ENCODE measurements at regions not wholly inside any gene's neighbourhood (a gene's known extent, or its start where the extent isn't known, plus 50 kb on each side); places are given as distances from the start of the nearest gene placed in this dataset.

DNA sequence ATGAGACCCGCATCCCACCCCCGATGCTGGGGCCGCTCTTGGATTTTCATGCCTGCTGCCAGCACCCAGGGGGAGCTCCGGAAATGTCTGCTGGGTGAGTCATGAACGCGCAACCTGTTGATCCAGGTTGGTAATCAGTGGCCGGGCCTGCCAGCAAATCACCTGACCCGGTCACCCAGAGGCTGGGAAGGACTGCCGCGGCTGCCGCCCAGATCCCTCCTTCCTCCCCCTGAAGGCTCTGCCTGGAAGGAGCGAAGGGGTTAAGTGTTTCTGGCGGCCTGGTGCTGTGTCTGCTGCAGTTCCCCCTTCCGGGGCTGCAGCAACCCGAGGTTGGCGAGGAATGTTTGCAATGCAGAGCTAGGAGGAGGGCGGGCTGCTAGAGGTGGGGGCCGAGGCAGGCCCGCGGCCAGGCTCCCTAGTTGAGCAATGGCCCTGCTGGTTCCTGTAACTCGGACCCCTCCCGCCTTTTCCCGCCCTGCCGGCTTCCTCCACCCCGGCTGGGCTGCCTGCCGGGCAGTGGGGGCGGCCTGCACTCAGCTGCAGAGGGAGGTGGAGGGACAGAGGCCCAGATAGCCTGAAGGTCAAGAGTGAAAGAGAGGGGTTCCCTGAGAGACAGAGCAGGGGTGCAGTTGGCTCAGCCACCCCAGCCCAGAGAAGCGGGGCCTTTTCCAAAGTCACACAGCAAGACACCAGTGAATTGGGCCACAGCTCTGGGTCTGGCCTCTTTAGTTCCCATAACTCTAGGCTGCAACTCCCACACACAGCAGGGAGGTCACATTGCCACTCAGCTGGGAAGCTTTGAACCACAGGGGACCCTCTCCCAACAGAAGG, 156.3 kb upstream of the IER5L start:
- BruUV-seq (replicated peaks): TSS peak; percentile 67
- H3K4me1 ChIP-seq (ENCODE audit: insufficient read depth, low read length): peaks cover 18% of the 10 kb centered on the region
- intact Hi-C loops (cut with micrococcal nuclease): loop anchor here (10.0 kb wide), 1 partner anchor 160 kb away; the partner anchor contains the start of gene IER5L

GRCh38 chr9:129333617-129334104, 155.6 kb upstream of the IER5L start:
- H4K20me1 ChIP-seq (ENCODE audit: low read length): no peaks in the 10 kb centered on the region
- no peaks in the 10 kb centered on the region for H3K9me2 ChIP-seq (replicated peaks; ENCODE audit: low read length)
- ChIA-PET CTCF (no interaction called here), POLR2A (ENCODE audit: unreplicated experiment) (interaction anchor here (0.6 to 0.7 kb wide), 2 partner anchors 57 to 275 kb away, joined by 3 to 4 read pairs; no protein-coding TSS in a partner anchor)
- intact Hi-C loops (cut with micrococcal nuclease): loop anchor here (10.0 kb wide), 1 partner anchor 159 kb away; the partner anchor contains the start of gene IER5L
- BruUV-seq (replicated peaks): no TSS peak
- TF ChIP-seq EZH2phosphoT487 (IDR thresholded peaks at IDR 0.05; ENCODE audit: borderline replicate concordance, low read length) (no peak), EZH2 (IDR thresholded peaks at IDR 0.05; ENCODE audit: low read length, unreplicated experiment) (no peak), CTCF (conservative IDR thresholded peaks at IDR 0.05; ENCODE audit: low read depth, low read length) (no peak)
- ATAC-seq (peak; percentile 49), DNase-seq (peak; percentile 70)
- peak overlapping the region; percentile 78 for H3K9ac ChIP-seq (ENCODE audit: low read length)
- H3F3A ChIP-seq (ENCODE audit: low read length, unreplicated experiment): no peaks in the 10 kb centered on the region
- H3K4me2 ChIP-seq (ENCODE audit: low read length): peak overlapping the region; percentile 83
- peak overlapping the region; percentile 42; the same call in 1 of the 2 replicates for H3K4me3 ChIP-seq (ENCODE audit: low read length)
- H3K4me1 ChIP-seq (ENCODE audit: insufficient read depth, low read length): peaks cover 18% of the 10 kb centered on the region
- no peaks in the 10 kb centered on the region for H3K36me3 ChIP-seq (ENCODE audit: low read depth, low read length)
- H2AFZ ChIP-seq (ENCODE audit: low read length): peak overlapping the region; percentile 61
- H3K79me2 ChIP-seq (ENCODE audit: low read length): no peaks in the 10 kb centered on the region
- H3K27ac ChIP-seq (ENCODE audit: low read length): peak overlapping the region; percentile 94
- no peaks in the 10 kb centered on the region for H3K27me3 ChIP-seq (ENCODE audit: low read length)
- H3K9me3 ChIP-seq (ENCODE audit: low read length): no peaks in the 10 kb centered on the region

More for the DNA sequence above, 156.3 kb upstream of the IER5L start:
- peak; percentile 94 for DNase-seq
- no peaks in the 10 kb centered on the region for H3K27me3 ChIP-seq (ENCODE audit: low read length)
- no peaks in the 10 kb centered on the region for H3K9me2 ChIP-seq (replicated peaks; ENCODE audit: low read length)
- H3K4me2 ChIP-seq (ENCODE audit: low read length): peak overlapping the region; percentile 83
- ATAC-seq: peak; percentile 86
- H3K9ac ChIP-seq (ENCODE audit: low read length): peak overlapping the region; percentile 78
- no peaks in the 10 kb centered on the region for H3K36me3 ChIP-seq (ENCODE audit: low read depth, low read length)
- H4K20me1 ChIP-seq (ENCODE audit: low read length): no peaks in the 10 kb centered on the region
- H3K79me2 ChIP-seq (ENCODE audit: low read length): no peaks in the 10 kb centered on the region
- peak overlapping the region; percentile 61 for H2AFZ ChIP-seq (ENCODE audit: low read length)
- POLR2A ChIA-PET (ENCODE audit: unreplicated experiment): no interaction called here
- no peak; the same call in 1 of the 2 replicates for TF ChIP-seq CTCF (conservative IDR thresholded peaks at IDR 0.05; ENCODE audit: low read depth, low read length)
- no peak for TF ChIP-seq EZH2 (IDR thresholded peaks at IDR 0.05; ENCODE audit: low read length, unreplicated experiment)
- no peak for TF ChIP-seq EZH2phosphoT487 (IDR thresholded peaks at IDR 0.05; ENCODE audit: borderline replicate concordance, low read length)
- CTCF ChIA-PET: no interaction called here
- H3F3A ChIP-seq (ENCODE audit: low read length, unreplicated experiment): no peaks in the 10 kb centered on the region
- H3K4me3 ChIP-seq (ENCODE audit: low read length): peak overlapping the region; percentile 42
- no peaks in the 10 kb centered on the region for H3K9me3 ChIP-seq (ENCODE audit: low read length)
- peak overlapping the region; percentile 94 for H3K27ac ChIP-seq (ENCODE audit: low read length)

All from PC-3 (cell line).